ENCODE measurements at regions not wholly inside any gene's neighbourhood (a gene's known extent, or its start where the extent isn't known, plus 50 kb on each side); places are given as distances from the start of the nearest gene placed in this dataset.

- no peak overlapping the region for H3K4me2 ChIP-seq (ENCODE audit: low read length)
- H3K79me2 ChIP-seq (ENCODE audit: low read length), result no peaks in the 10 kb centered on the region
- no peak for TF ChIP-seq CTCF (IDR thresholded peaks at IDR 0.05; ENCODE audit: low read depth, low read length)
- no peak for TF ChIP-seq EZH2phosphoT487 (IDR thresholded peaks at IDR 0.05; ENCODE audit: low read depth)
- no peaks in the 10 kb centered on the region for H3K9me3 ChIP-seq (ENCODE audit: insufficient read depth, low read length)
- H4K20me1 ChIP-seq (ENCODE audit: insufficient read depth, low read length), result no peaks in the 10 kb centered on the region
- H3K27me3 ChIP-seq (ENCODE audit: low read depth, low read length), result peaks cover 6% of the 10 kb centered on the region; the same call in 1 of the 2 replicates
- no peak overlapping the region for H3K27ac ChIP-seq (ENCODE audit: low read length)
- H3K36me3 ChIP-seq (replicated peaks; ENCODE audit: low read depth, low read length), result no peaks in the 10 kb centered on the region
- no peak overlapping the region for H3K9ac ChIP-seq (ENCODE audit: low read length)
- no peak overlapping the region for H2AFZ ChIP-seq (ENCODE audit: low read depth, low read length)
- H3K4me1 ChIP-seq (ENCODE audit: low read length), result no peaks in the 10 kb centered on the region
- no peak overlapping the region for H3K4me3 ChIP-seq (ENCODE audit: low read length)
These were observed 54.8 kb upstream of the GATA5 start for GRCh38 chr20:62530643-62531032.

GRCh38 chr20:62531046-62531838 lies 55.4 kb upstream of the GATA5 start:
- H3K4me2 ChIP-seq (ENCODE audit: low read length), result no peak overlapping the region

GRCh38 chr20:62532921-62533320 lies 57.1 kb upstream of the GATA5 start:
- peaks cover 6% of the 10 kb centered on the region; the same call in 1 of the 2 replicates for H3K27me3 ChIP-seq (ENCODE audit: low read depth, low read length)
- no peaks in the 10 kb centered on the region for H3K79me2 ChIP-seq (ENCODE audit: low read length)
- no peak overlapping the region for H3K4me2 ChIP-seq (ENCODE audit: low read length)
- H3K27ac ChIP-seq (ENCODE audit: low read length), result no peak overlapping the region
- no peak overlapping the region for H3K4me3 ChIP-seq (ENCODE audit: low read length)
- H3K9me3 ChIP-seq (ENCODE audit: insufficient read depth, low read length), result no peaks in the 10 kb centered on the region
- H3K4me1 ChIP-seq (ENCODE audit: low read length), result no peaks in the 10 kb centered on the region
- H2AFZ ChIP-seq (ENCODE audit: low read depth, low read length), result no peak overlapping the region
- no peaks in the 10 kb centered on the region for H3K36me3 ChIP-seq (replicated peaks; ENCODE audit: low read depth, low read length)
- no peak overlapping the region for H3K9ac ChIP-seq (ENCODE audit: low read length)
- no peaks in the 10 kb centered on the region for H4K20me1 ChIP-seq (ENCODE audit: insufficient read depth, low read length)
- TF ChIP-seq EZH2phosphoT487 (IDR thresholded peaks at IDR 0.05; ENCODE audit: low read depth) (no peak), CTCF (IDR thresholded peaks at IDR 0.05; ENCODE audit: low read depth, low read length) (no peak)

More at GRCh38 chr20:62531046-62531838, 55.4 kb upstream of the GATA5 start:
- no peaks in the 10 kb centered on the region for H3K4me1 ChIP-seq (ENCODE audit: low read length)
- H3K27ac ChIP-seq (ENCODE audit: low read length), result no peak overlapping the region
- H3K9me3 ChIP-seq (ENCODE audit: insufficient read depth, low read length), result no peaks in the 10 kb centered on the region
- H3K36me3 ChIP-seq (replicated peaks; ENCODE audit: low read depth, low read length), result no peaks in the 10 kb centered on the region
- H3K79me2 ChIP-seq (ENCODE audit: low read length), result no peaks in the 10 kb centered on the region
- no peak overlapping the region for H2AFZ ChIP-seq (ENCODE audit: low read depth, low read length)
- TF ChIP-seq EZH2phosphoT487 (IDR thresholded peaks at IDR 0.05; ENCODE audit: low read depth) (no peak), CTCF (IDR thresholded peaks at IDR 0.05; ENCODE audit: low read depth, low read length) (no peak)
- H3K9ac ChIP-seq (ENCODE audit: low read length), result no peak overlapping the region
- no peaks in the 10 kb centered on the region for H4K20me1 ChIP-seq (ENCODE audit: insufficient read depth, low read length)
- H3K4me3 ChIP-seq (ENCODE audit: low read length), result no peak overlapping the region
- H3K27me3 ChIP-seq (ENCODE audit: low read depth, low read length), result peaks cover 6% of the 10 kb centered on the region; the same call in 1 of the 2 replicates

- Histone ChIP-seq H3K79me2 (ENCODE audit: low read length) (no peaks in the 10 kb centered on the region), H3K36me3 (replicated peaks; ENCODE audit: low read depth, low read length) (no peaks in the 10 kb centered on the region), H2AFZ (ENCODE audit: low read depth, low read length) (no peak overlapping the region), H3K9me3 (ENCODE audit: insufficient read depth, low read length) (no peaks in the 10 kb centered on the region), H3K9ac (ENCODE audit: low read length) (no peak overlapping the region), H3K27ac (ENCODE audit: low read length) (no peak overlapping the region), H3K27me3 (ENCODE audit: low read depth, low read length) (peaks cover 6% of the 10 kb centered on the region; the same call in 1 of the 2 replicates), H4K20me1 (ENCODE audit: insufficient read depth, low read length) (no peaks in the 10 kb centered on the region), H3K4me2 (ENCODE audit: low read length) (no peak overlapping the region), H3K4me1 (ENCODE audit: low read length) (no peaks in the 10 kb centered on the region), H3K4me3 (ENCODE audit: low read length) (no peak overlapping the region)
- TF ChIP-seq CTCF (IDR thresholded peaks at IDR 0.05; ENCODE audit: low read depth, low read length) (no peak), EZH2phosphoT487 (IDR thresholded peaks at IDR 0.05; ENCODE audit: low read depth) (no peak)
These were observed 58.0 kb upstream of the GATA5 start for GRCh38 chr20:62533591-62534495.
